ENCODE measurements at regions not wholly inside any gene's neighbourhood (a gene's known extent, or its start where the extent isn't known, plus 50 kb on each side); places are given as distances from the start of the nearest gene placed in this dataset.

DNA sequence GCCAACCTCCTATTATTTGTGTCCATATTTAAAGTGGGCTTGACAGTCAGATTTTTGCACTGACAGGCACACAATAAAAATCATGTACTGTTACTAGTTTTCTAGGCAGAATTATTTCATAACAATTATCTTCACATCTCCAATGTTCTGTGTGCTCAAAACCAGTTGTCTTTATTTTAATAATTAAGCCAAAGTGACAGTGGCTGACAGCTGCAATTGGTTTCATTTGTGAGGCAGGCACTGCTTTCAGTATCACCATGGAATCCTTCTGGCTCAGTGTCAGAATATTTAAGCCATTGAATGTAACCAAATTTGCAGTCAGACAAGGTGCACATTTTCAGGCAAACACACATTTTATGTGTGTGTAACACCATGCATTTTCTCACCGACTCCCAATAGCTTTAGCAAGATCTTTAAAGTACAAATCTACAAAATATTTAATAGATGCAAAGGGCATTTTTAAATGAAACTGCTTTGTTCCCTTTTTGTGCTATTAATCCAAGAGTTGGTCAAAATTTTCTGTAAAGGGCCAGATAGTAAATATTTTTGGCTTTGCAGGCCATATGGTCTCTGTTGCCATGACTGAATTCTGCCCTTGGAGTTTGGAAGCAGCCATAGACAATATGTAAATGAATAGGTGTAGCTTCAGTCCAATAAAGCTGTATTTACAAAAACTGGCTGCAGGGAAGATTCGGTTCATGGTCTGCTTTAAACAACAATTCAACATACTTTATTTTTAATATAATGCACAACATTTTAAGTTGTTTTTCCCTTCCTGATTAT lies 486.0 kb downstream of the KCNJ2 start:
- no peak for TF ChIP-seq EP300 (IDR thresholded peaks at IDR 0.05)
- TF ChIP-seq, protein P1, sequence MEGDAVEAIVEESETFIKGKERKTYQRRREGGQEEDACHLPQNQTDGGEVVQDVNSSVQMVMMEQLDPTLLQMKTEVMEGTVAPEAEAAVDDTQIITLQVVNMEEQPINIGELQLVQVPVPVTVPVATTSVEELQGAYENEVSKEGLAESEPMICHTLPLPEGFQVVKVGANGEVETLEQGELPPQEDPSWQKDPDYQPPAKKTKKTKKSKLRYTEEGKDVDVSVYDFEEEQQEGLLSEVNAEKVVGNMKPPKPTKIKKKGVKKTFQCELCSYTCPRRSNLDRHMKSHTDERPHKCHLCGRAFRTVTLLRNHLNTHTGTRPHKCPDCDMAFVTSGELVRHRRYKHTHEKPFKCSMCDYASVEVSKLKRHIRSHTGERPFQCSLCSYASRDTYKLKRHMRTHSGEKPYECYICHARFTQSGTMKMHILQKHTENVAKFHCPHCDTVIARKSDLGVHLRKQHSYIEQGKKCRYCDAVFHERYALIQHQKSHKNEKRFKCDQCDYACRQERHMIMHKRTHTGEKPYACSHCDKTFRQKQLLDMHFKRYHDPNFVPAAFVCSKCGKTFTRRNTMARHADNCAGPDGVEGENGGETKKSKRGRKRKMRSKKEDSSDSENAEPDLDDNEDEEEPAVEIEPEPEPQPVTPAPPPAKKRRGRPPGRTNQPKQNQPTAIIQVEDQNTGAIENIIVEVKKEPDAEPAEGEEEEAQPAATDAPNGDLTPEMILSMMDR (IDR thresholded peaks at IDR 0.05): no peak
